Esophagus muscularis mucosa (tissue), 3 donors: ENCODE measurements at regions not wholly inside any gene's neighbourhood (a gene's known extent, or its start where the extent isn't known, plus 50 kb on each side); places are given as distances from the start of the nearest gene placed in this dataset.

Source experiments
- POLR2AphosphoS5 ChIP-seq, 2 donors: sonication (generic); formaldehyde crosslinking; IDR thresholded peaks; one replicate each; pipeline ENCODE4 v1.6.1; 2017; ENCODE audit warnings: antibody characterized with exemption in 2 of 2
- TF ChIP-seq, protein P1 (sequence below), 3 experiments: fragments of 200-600 bp in 2 of 3; fragments of 450-650 bp in 1 of 3; sonication (generic) in 2 of 3; IDR thresholded peaks; one replicate each; pipeline ENCODE4 v1.5.1; 2017 to 2019; ENCODE audit warnings: antibody characterized with exemption in 3 of 3, mild to moderate bottlenecking in 2 of 3, moderate library complexity in 1 of 3

DNA sequence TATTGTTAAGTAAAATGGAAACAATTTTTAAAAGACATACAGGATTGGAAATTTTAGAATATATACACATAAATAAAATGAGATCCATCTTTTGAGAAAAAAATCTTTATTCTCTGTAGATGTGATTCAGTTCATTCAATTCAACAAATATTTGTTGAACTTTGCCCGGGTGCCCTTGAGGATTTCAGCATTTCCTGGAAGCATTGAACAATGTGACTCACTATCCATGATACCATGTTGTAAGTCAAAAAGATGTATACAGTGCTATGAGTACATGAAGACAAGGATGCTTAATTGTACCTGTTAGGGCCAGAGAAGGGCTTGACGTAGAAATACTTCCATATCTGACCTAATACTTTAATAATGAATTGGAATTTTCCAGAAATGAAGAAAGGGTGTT, 353.7 kb downstream of the METTL15 start:
- TF ChIP-seq, protein P1, sequence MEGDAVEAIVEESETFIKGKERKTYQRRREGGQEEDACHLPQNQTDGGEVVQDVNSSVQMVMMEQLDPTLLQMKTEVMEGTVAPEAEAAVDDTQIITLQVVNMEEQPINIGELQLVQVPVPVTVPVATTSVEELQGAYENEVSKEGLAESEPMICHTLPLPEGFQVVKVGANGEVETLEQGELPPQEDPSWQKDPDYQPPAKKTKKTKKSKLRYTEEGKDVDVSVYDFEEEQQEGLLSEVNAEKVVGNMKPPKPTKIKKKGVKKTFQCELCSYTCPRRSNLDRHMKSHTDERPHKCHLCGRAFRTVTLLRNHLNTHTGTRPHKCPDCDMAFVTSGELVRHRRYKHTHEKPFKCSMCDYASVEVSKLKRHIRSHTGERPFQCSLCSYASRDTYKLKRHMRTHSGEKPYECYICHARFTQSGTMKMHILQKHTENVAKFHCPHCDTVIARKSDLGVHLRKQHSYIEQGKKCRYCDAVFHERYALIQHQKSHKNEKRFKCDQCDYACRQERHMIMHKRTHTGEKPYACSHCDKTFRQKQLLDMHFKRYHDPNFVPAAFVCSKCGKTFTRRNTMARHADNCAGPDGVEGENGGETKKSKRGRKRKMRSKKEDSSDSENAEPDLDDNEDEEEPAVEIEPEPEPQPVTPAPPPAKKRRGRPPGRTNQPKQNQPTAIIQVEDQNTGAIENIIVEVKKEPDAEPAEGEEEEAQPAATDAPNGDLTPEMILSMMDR (IDR thresholded peaks at IDR 0.05) = no peak
- no peak for TF ChIP-seq POLR2AphosphoS5 (IDR thresholded peaks at IDR 0.05)
